ENCODE measurements at regions not wholly inside any gene's neighbourhood (a gene's known extent, or its start where the extent isn't known, plus 50 kb on each side); places are given as distances from the start of the nearest gene placed in this dataset.

DNA sequence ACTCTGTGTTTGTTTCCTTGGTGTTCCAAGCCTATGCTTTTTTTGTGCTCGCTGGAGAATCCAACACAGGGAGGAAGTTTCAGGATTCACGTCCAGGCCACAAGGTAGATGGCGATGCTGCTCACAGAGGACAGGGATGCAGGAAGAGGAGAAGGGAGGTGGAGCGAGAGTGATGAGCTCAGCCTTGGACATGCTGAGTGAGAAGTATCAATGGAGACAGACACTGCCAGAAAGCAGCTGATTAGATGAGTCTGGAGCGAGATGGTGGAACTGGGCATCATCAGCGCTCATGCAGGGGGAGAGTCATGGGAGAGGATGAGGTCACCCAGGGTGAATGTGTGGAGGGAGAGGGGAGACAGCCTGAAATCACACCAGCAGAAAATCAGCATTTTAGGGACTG lies 110.0 kb downstream of the GLUL start:
- intact Hi-C loops (cut with micrococcal nuclease), result no loop called here
- DNase-seq, result no peak
- POLR2A ChIA-PET (ENCODE audit: partially characterized antibody), result no interaction called here
- no peak overlapping the region for H3K4me3 Mint-ChIP-seq
- Histone ChIP-seq H3K36me3 (ENCODE audit: insufficient read depth, low read length) (no peaks in the 10 kb centered on the region), H3K9me3 (ENCODE audit: control insufficient read depth in 1 of 2, low read length in 2 of 2) (no peaks in the 10 kb centered on the region), H3K4me1 (ENCODE audit: insufficient read depth, low read length) (no peaks in the 10 kb centered on the region), H3K4me3 (ENCODE audit: low read length in 2 of 2) (no peak overlapping the region), H3K27me3 (ENCODE audit: insufficient read depth, low read length) (no peaks in the 10 kb centered on the region), H3K27ac (ENCODE audit: low read depth, low read length) (no peak overlapping the region)
- CTCF ChIA-PET (ENCODE audit: partially characterized antibody), result no interaction called here
- no peak overlapping the region for H3K27ac Mint-ChIP-seq
- no peaks in the 10 kb centered on the region for H3K36me3 Mint-ChIP-seq
- no peaks in the 10 kb centered on the region for H3K9me3 Mint-ChIP-seq
- H3K27me3 Mint-ChIP-seq, result no peaks in the 10 kb centered on the region
- H3K4me1 Mint-ChIP-seq, result peaks cover 0 to 6% (median 3%) of the 10 kb centered on the region in 4 donors

GRCh38 chr1:182280504-182280900 lies 111.1 kb downstream of the GLUL start:
- no peaks in the 10 kb centered on the region for H3K27me3 ChIP-seq (ENCODE audit: insufficient read depth, low read length)
- no peak for DNase-seq
- Mint-ChIP-seq H3K4me1 (peaks cover 0 to 6% (median 3%) of the 10 kb centered on the region in 4 donors), H3K36me3 (no peaks in the 10 kb centered on the region), H3K4me3 (no peak overlapping the region), H3K9me3 (no peaks in the 10 kb centered on the region), H3K27ac (no peak overlapping the region), H3K27me3 (no peaks in the 10 kb centered on the region)
- H3K4me1 ChIP-seq (ENCODE audit: insufficient read depth, low read length), result no peaks in the 10 kb centered on the region
- no peaks in the 10 kb centered on the region for H3K36me3 ChIP-seq (ENCODE audit: insufficient read depth, low read length)
- H3K27ac ChIP-seq (ENCODE audit: low read depth, low read length), result no peak overlapping the region
- CTCF ChIA-PET (ENCODE audit: partially characterized antibody), result no interaction called here
- H3K4me3 ChIP-seq (ENCODE audit: low read length in 2 of 2), result no peak overlapping the region
- intact Hi-C loops (cut with micrococcal nuclease), result no loop called here
- POLR2A ChIA-PET (ENCODE audit: partially characterized antibody), result no interaction called here
- H3K9me3 ChIP-seq (ENCODE audit: control insufficient read depth in 1 of 2, low read length in 2 of 2), result no peaks in the 10 kb centered on the region

- Histone ChIP-seq H3K27me3 (ENCODE audit: insufficient read depth, low read length) (no peaks in the 10 kb centered on the region), H3K4me1 (ENCODE audit: insufficient read depth, low read length) (no peaks in the 10 kb centered on the region), H3K4me3 (ENCODE audit: low read length in 2 of 2) (no peak overlapping the region), H3K9me3 (ENCODE audit: control insufficient read depth in 1 of 2, low read length in 2 of 2) (no peaks in the 10 kb centered on the region), H3K36me3 (ENCODE audit: insufficient read depth, low read length) (no peaks in the 10 kb centered on the region), H3K27ac (ENCODE audit: low read depth, low read length) (no peak overlapping the region)
- H3K4me1 Mint-ChIP-seq, result peaks cover 0 to 6% (median 3%) of the 10 kb centered on the region in 4 donors
- DNase-seq, result no peak
- H3K9me3 Mint-ChIP-seq, result no peaks in the 10 kb centered on the region
- H3K27me3 Mint-ChIP-seq, result no peaks in the 10 kb centered on the region
- CTCF ChIA-PET (ENCODE audit: partially characterized antibody), result interaction anchor here (0.9 kb wide), 1 partner anchor 9 kb away, joined by 4 read pairs; no protein-coding TSS in a partner anchor
- no peaks in the 10 kb centered on the region for H3K36me3 Mint-ChIP-seq
- H3K4me3 Mint-ChIP-seq, result no peak overlapping the region
- intact Hi-C loops (cut with micrococcal nuclease), result no loop called here
- H3K27ac Mint-ChIP-seq, result no peak overlapping the region
- POLR2A ChIA-PET (ENCODE audit: partially characterized antibody), result no interaction called here
Measured at GRCh38 chr1:182279724-182280503, 111.7 kb downstream of the GLUL start.

- H3K36me3 Mint-ChIP-seq, result no peaks in the 10 kb centered on the region
- H3K27me3 Mint-ChIP-seq, result no peaks in the 10 kb centered on the region
- DNase-seq, result no peak
- H3K9me3 Mint-ChIP-seq, result no peaks in the 10 kb centered on the region
- intact Hi-C loops (cut with micrococcal nuclease), result no loop called here
- no peaks in the 10 kb centered on the region for H3K27me3 ChIP-seq (ENCODE audit: insufficient read depth, low read length)
- H3K4me3 Mint-ChIP-seq, result no peak overlapping the region
- H3K9me3 ChIP-seq (ENCODE audit: control insufficient read depth in 1 of 2, low read length in 2 of 2), result no peaks in the 10 kb centered on the region
- H3K36me3 ChIP-seq (ENCODE audit: insufficient read depth, low read length), result no peaks in the 10 kb centered on the region
- H3K27ac ChIP-seq (ENCODE audit: low read depth, low read length), result no peak overlapping the region
- peaks cover 0 to 5% (median under 1%) of the 10 kb centered on the region in 4 donors for H3K4me1 Mint-ChIP-seq
- ChIA-PET POLR2A (ENCODE audit: partially characterized antibody) (no interaction called here), CTCF (ENCODE audit: partially characterized antibody) (interaction anchor here (0.9 kb wide), 1 partner anchor 9 kb away, joined by 4 read pairs; no protein-coding TSS in a partner anchor)
- no peak overlapping the region for H3K27ac Mint-ChIP-seq
- no peak overlapping the region for H3K4me3 ChIP-seq (ENCODE audit: low read length in 2 of 2)
- no peaks in the 10 kb centered on the region for H3K4me1 ChIP-seq (ENCODE audit: insufficient read depth, low read length)
Measured at GRCh38 chr1:182279302-182279701, 112.3 kb downstream of the GLUL start.

DNA sequence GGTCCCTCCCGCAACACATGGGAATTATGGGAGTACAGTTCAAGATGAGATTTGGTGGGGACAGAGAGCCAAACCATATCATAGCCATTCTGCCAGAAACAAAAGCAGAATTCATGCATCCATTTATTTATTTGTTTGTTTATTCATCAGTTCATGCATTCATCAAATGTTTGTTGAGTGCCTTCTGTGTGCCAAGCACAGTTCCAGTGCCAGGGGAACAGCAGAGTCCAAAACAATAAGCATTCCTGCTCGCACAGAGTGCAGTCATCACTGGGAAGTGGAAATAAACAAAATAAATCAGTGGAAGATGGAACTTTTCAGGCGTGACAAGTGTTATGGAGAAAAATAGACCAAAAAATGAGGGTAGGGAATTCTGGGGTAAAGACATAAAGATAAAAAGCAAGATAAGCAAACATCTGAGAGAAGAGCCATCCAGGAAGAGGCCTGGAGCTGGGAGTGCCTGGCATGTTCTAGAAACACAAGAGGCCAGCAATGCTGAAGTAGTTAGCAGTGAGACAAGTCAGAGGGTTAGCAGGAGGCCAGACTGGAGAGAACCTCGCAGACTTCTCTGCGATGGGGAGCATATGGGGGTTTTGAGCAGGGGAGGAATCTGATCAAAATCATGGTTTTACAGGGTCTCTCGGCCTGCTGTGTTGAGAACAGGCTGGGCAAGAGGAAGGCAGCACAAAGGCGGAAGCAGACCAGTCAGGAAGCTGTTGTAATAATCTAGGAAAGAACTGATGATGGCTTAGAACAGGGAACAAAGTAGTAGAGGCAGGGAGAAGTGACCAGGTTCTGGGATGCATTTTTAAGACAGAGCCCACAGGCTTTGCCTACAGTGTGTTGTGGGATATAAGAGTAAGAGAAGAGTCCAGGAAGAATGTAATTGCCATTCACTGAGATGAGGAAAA lies 113.2 kb downstream of the GLUL start:
- no peaks in the 10 kb centered on the region for H3K36me3 ChIP-seq (ENCODE audit: insufficient read depth, low read length)
- intact Hi-C loops (cut with micrococcal nuclease), result no loop called here
- Mint-ChIP-seq H3K4me3 (no peak overlapping the region), H3K36me3 (no peaks in the 10 kb centered on the region), H3K4me1 (peaks cover 0 to 1% (median 0%) of the 10 kb centered on the region in 4 donors), H3K9me3 (no peaks in the 10 kb centered on the region), H3K27me3 (no peaks in the 10 kb centered on the region), H3K27ac (no peak overlapping the region)
- no peak overlapping the region for H3K4me3 ChIP-seq (ENCODE audit: low read length in 2 of 2)
- H3K9me3 ChIP-seq (ENCODE audit: control insufficient read depth in 1 of 2, low read length in 2 of 2), result no peaks in the 10 kb centered on the region
- no peaks in the 10 kb centered on the region for H3K27me3 ChIP-seq (ENCODE audit: insufficient read depth, low read length)
- ChIA-PET CTCF (ENCODE audit: partially characterized antibody) (no interaction called here), POLR2A (ENCODE audit: partially characterized antibody) (no interaction called here)
- H3K4me1 ChIP-seq (ENCODE audit: insufficient read depth, low read length), result no peaks in the 10 kb centered on the region
- DNase-seq, result no peak
- no peak overlapping the region for H3K27ac ChIP-seq (ENCODE audit: low read depth, low read length)

GRCh38 chr1:182275271-182275670 lies 116.3 kb downstream of the GLUL start:
- H3K4me1 Mint-ChIP-seq, result peaks cover 0 to 4% (median 4%) of the 10 kb centered on the region in 4 donors
- CTCF ChIA-PET (ENCODE audit: partially characterized antibody), result no interaction called here
- intact Hi-C loops (cut with micrococcal nuclease), result no loop called here
- Histone ChIP-seq H3K36me3 (ENCODE audit: insufficient read depth, low read length) (no peaks in the 10 kb centered on the region), H3K4me1 (ENCODE audit: insufficient read depth, low read length) (no peaks in the 10 kb centered on the region), H3K27me3 (ENCODE audit: insufficient read depth, low read length) (no peaks in the 10 kb centered on the region), H3K27ac (ENCODE audit: low read depth, low read length) (no peak overlapping the region), H3K9me3 (ENCODE audit: control insufficient read depth in 1 of 2, low read length in 2 of 2) (no peaks in the 10 kb centered on the region), H3K4me3 (ENCODE audit: low read length in 2 of 2) (no peak overlapping the region)
- H3K36me3 Mint-ChIP-seq, result no peaks in the 10 kb centered on the region
- no peaks in the 10 kb centered on the region for H3K27me3 Mint-ChIP-seq
- no peak overlapping the region for H3K27ac Mint-ChIP-seq
- no peaks in the 10 kb centered on the region for H3K9me3 Mint-ChIP-seq
- no peak overlapping the region for H3K4me3 Mint-ChIP-seq
- no peak for DNase-seq
- POLR2A ChIA-PET (ENCODE audit: partially characterized antibody), result no interaction called here

GRCh38 chr1:182274618-182275017 lies 117.0 kb downstream of the GLUL start:
- Histone ChIP-seq H3K36me3 (ENCODE audit: insufficient read depth, low read length) (no peaks in the 10 kb centered on the region), H3K27ac (ENCODE audit: low read depth, low read length) (no peak overlapping the region), H3K4me3 (ENCODE audit: low read length in 2 of 2) (no peak overlapping the region), H3K27me3 (ENCODE audit: insufficient read depth, low read length) (no peaks in the 10 kb centered on the region), H3K9me3 (ENCODE audit: control insufficient read depth in 1 of 2, low read length in 2 of 2) (no peaks in the 10 kb centered on the region), H3K4me1 (ENCODE audit: insufficient read depth, low read length) (no peaks in the 10 kb centered on the region)
- H3K4me1 Mint-ChIP-seq, result peaks cover 0 to 4% (median 4%) of the 10 kb centered on the region in 4 donors
- no peak for DNase-seq
- intact Hi-C loops (cut with micrococcal nuclease), result no loop called here
- CTCF ChIA-PET (ENCODE audit: partially characterized antibody), result no interaction called here
- no peak overlapping the region for H3K27ac Mint-ChIP-seq
- no peak overlapping the region for H3K4me3 Mint-ChIP-seq
- no peaks in the 10 kb centered on the region for H3K36me3 Mint-ChIP-seq
- POLR2A ChIA-PET (ENCODE audit: partially characterized antibody), result no interaction called here
- H3K27me3 Mint-ChIP-seq, result no peaks in the 10 kb centered on the region
- no peaks in the 10 kb centered on the region for H3K9me3 Mint-ChIP-seq

All from CD4-positive, alpha-beta memory T cell (primary cell).